GM23248 (cell line): ENCODE measurements at regions not wholly inside any gene's neighbourhood (a gene's known extent, or its start where the extent isn't known, plus 50 kb on each side); places are given as distances from the start of the nearest gene placed in this dataset.
"Not testable (repeated sequence)": the region's sequence is repeated elsewhere in the genome, so short reads cannot be mapped to it uniquely, and the experiment has no call there.

Experiments
- DNase-seq: peaks from one replicate; pipeline ENCODE4 v3.0.0-alpha.2; 2015
- H2AFZ ChIP-seq: fragments of 200-600 bp; sonication (generic); 2 replicates; pipeline ENCODE4 v1.6.1; 2016; ENCODE audit warnings: antibody characterized with exemption
- H3F3A ChIP-seq: fragments of 200-600 bp; sonication (generic); 2 replicates; pipeline ENCODE4 v1.6.1; 2016; ENCODE audit warnings: mild to moderate bottlenecking, antibody characterized with exemption, mixed run types; ENCODE audit not compliant: insufficient read depth
- H3K27ac ChIP-seq: fragments of 200-600 bp; sonication (generic); 2 replicates; pipeline ENCODE4 v1.5.1; 2016; ENCODE audit warnings: mild to moderate bottlenecking
- H3K27me3 ChIP-seq: fragments of 200-600 bp; sonication (generic); replicated peaks from 2 replicates; pipeline ENCODE4 v1.6.1; 2016; ENCODE audit warnings: mild to moderate bottlenecking; ENCODE audit not compliant: insufficient read depth
- H3K36me3 ChIP-seq: fragments of 200-600 bp; sonication (generic); 2 replicates; pipeline ENCODE4 v1.6.1; 2016; ENCODE audit warnings: low read depth, mild to moderate bottlenecking
- H3K4me1 ChIP-seq: fragments of 200-600 bp; sonication (generic); 2 replicates; pipeline ENCODE4 v1.6.1; 2016; ENCODE audit warnings: mild to moderate bottlenecking; ENCODE audit not compliant: insufficient read depth
- H3K4me2 ChIP-seq: fragments of 200-600 bp; sonication (generic); one replicate; pipeline ENCODE4 v1.6.1; 2016; ENCODE audit warnings: mild to moderate bottlenecking; ENCODE audit not compliant: unreplicated experiment
- H3K4me3 ChIP-seq: fragments of 200-600 bp; sonication (generic); 2 replicates; pipeline ENCODE4 v1.5.1; 2016; ENCODE audit warnings: mild to moderate bottlenecking
- H3K79me2 ChIP-seq: fragments of 200-600 bp; sonication (generic); 2 replicates; pipeline ENCODE4 v1.6.1; 2016; ENCODE audit warnings: mild to moderate bottlenecking; ENCODE audit not compliant: insufficient read depth
- H3K9ac ChIP-seq: fragments of 200-600 bp; sonication (generic); 2 replicates; pipeline ENCODE4 v1.6.1; 2016; ENCODE audit warnings: mild to moderate bottlenecking
- H3K9me2 ChIP-seq: fragments of 200-600 bp; sonication (generic); 2 replicates; pipeline ENCODE4 v1.6.1; 2016; ENCODE audit warnings: mixed run types, mild to moderate bottlenecking, moderate library complexity; ENCODE audit not compliant: insufficient read depth
- H3K9me3 ChIP-seq: fragments of 200-600 bp; sonication (generic); one replicate; pipeline ENCODE4 v1.6.1; 2017; ENCODE audit warnings: low read depth
- H4K20me1 ChIP-seq: fragments of 200-600 bp; sonication (generic); 2 replicates; pipeline ENCODE4 v1.6.0; 2016; ENCODE audit not compliant: insufficient read depth
- EZH2 ChIP-seq: fragments of 200-600 bp; sonication (generic); IDR thresholded peaks from 2 replicates; pipeline ENCODE4 v1.6.1; 2018; ENCODE audit warnings: antibody characterized with exemption, mild to moderate bottlenecking; ENCODE audit not compliant: insufficient read depth, poor library complexity, severe bottlenecking
- EZH2phosphoT487 ChIP-seq: fragments of 200-600 bp; sonication (generic); IDR thresholded peaks from 2 replicates; pipeline ENCODE4 v1.6.1; 2018; ENCODE audit warnings: antibody characterized with exemption, moderate library complexity, mild to moderate bottlenecking, low read depth; ENCODE audit not compliant: insufficient read depth
- WGBS, 2 experiments: methylation state at CpG; one replicate each; pipeline ENCODE4 v1.1.6; 2015 to 2017; ENCODE audit warnings: low lambda C conversion rate in 2 of 2, low coverage in 1 of 2; ENCODE audit errors: missing lambda C conversion rate in 2 of 2; 5-methylcytosine and 5-hydroxymethylcytosine counted together
- in situ Hi-C: fragments of 300-500 bp; cut with MboI; formaldehyde crosslinking; loops from 2 replicates; pipeline ENCODE4 v1.15.0; 2020

GRCh38 chr13:19052180-19052579, 129.4 kb downstream of the TUBA3C start:
- Histone ChIP-seq H3F3A (no peaks in the 10 kb centered on the region), H2AFZ (no peak overlapping the region), H3K9me3 (no peaks in the 10 kb centered on the region), H3K4me2 (no peak overlapping the region), H3K4me3 (no peak overlapping the region), H3K79me2 (no peaks in the 10 kb centered on the region), H3K27me3 (no peaks in the 10 kb centered on the region), H3K36me3 (no peaks in the 10 kb centered on the region), H3K27ac (no peak overlapping the region), H3K4me1 (no peaks in the 10 kb centered on the region), H4K20me1 (no peaks in the 10 kb centered on the region), H3K9me2 (no peaks in the 10 kb centered on the region), H3K9ac (no peak overlapping the region)
- no peak for TF ChIP-seq EZH2phosphoT487
- no peak for TF ChIP-seq EZH2
- DNase-seq: no peak
- 46 to 51% methylated on average over 6 of the region's 6 CpGs for WGBS, 2 experiments
- in situ Hi-C loops: no loop called here

- Histone ChIP-seq H3K4me1 (no peaks in the 10 kb centered on the region), H3K36me3 (no peaks in the 10 kb centered on the region), H3K4me3 (no peak overlapping the region), H2AFZ (no peak overlapping the region), H3K9me3 (no peaks in the 10 kb centered on the region), H3K79me2 (no peaks in the 10 kb centered on the region), H3K27me3 (no peaks in the 10 kb centered on the region), H3K9ac (no peak overlapping the region), H3K9me2 (no peaks in the 10 kb centered on the region), H4K20me1 (no peaks in the 10 kb centered on the region), H3K27ac (no peak overlapping the region), H3F3A (no peaks in the 10 kb centered on the region), H3K4me2 (no peak overlapping the region)
- in situ Hi-C loops: no loop called here
- TF ChIP-seq EZH2 (no peak), EZH2phosphoT487 (no peak)
- no peak for DNase-seq
- 52 to 64% methylated on average over 10 of the region's 10 CpGs for WGBS, 2 experiments
Observed at GRCh38 chr13:19050901-19051300, 130.7 kb downstream of the TUBA3C start.

GRCh38 chr13:19049624-19050023, 132.0 kb downstream of the TUBA3C start:
- H3K79me2 ChIP-seq, DNase-seq, H4K20me1 ChIP-seq, H3K9me2 ChIP-seq, H3K36me3 ChIP-seq, H3K9ac ChIP-seq, H3K27ac ChIP-seq, H3K9me3 ChIP-seq, in situ Hi-C loops, H3K4me2 ChIP-seq, H2AFZ ChIP-seq, H3K4me3 ChIP-seq, H3F3A ChIP-seq, H3K27me3 ChIP-seq, H3K4me1 ChIP-seq: not testable (repeated sequence)
- 46 to 48% methylated on average over 11 to 13 of the region's 13 CpGs for WGBS, 2 experiments

- no peak for DNase-seq
- no peaks in the 10 kb centered on the region for H4K20me1 ChIP-seq
- no peaks in the 10 kb centered on the region for H3K4me1 ChIP-seq
- no peak overlapping the region for H3K4me2 ChIP-seq
- no peaks in the 10 kb centered on the region for H3F3A ChIP-seq
- 42 to 55% methylated on average over 12 to 15 of the region's 15 CpGs for WGBS, 2 experiments
- H2AFZ ChIP-seq: no peak overlapping the region
- in situ Hi-C loops: no loop called here
- no peaks in the 10 kb centered on the region for H3K27me3 ChIP-seq
- H3K27ac ChIP-seq: no peak overlapping the region
- no peaks in the 10 kb centered on the region for H3K79me2 ChIP-seq
- H3K4me3 ChIP-seq: no peak overlapping the region
- no peak for TF ChIP-seq EZH2
- no peaks in the 10 kb centered on the region for H3K36me3 ChIP-seq
- H3K9me3 ChIP-seq: no peaks in the 10 kb centered on the region
- H3K9ac ChIP-seq: no peak overlapping the region
- H3K9me2 ChIP-seq: no peaks in the 10 kb centered on the region
Observed at GRCh38 chr13:19048381-19048780, 133.2 kb downstream of the TUBA3C start.

GRCh38 chr13:19023115-19023514, 158.5 kb downstream of the TUBA3C start:
- Histone ChIP-seq H3K4me1 (no peaks in the 10 kb centered on the region), H3K4me2 (no peak overlapping the region), H3K27ac (no peak overlapping the region), H3K9me2 (no peaks in the 10 kb centered on the region), H3K36me3 (no peaks in the 10 kb centered on the region), H2AFZ (no peak overlapping the region), H3K9me3 (no peaks in the 10 kb centered on the region), H3K4me3 (no peak overlapping the region), H3F3A (no peaks in the 10 kb centered on the region), H3K79me2 (no peaks in the 10 kb centered on the region), H3K9ac (no peak overlapping the region), H3K27me3 (no peaks in the 10 kb centered on the region), H4K20me1 (no peaks in the 10 kb centered on the region)
- no peak for DNase-seq
- in situ Hi-C loops: no loop called here
- no peak for TF ChIP-seq EZH2phosphoT487
- no peak for TF ChIP-seq EZH2
- 2 to 4% methylated on average over 2 of the region's 2 CpGs for WGBS, 2 experiments
